Nephron (organoid): ENCODE measurements at regions not wholly inside any gene's neighbourhood (a gene's known extent, or its start where the extent isn't known, plus 50 kb on each side); places are given as distances from the start of the nearest gene placed in this dataset.

ENCODE experiments used
- H3K27ac Mint-ChIP-seq, 3 experiments: 2 replicates each; pipeline ENCODE4 v1.8.0; 2020; ENCODE audit warnings: mixed read lengths in 3 of 3, mild to moderate bottlenecking in 2 of 3, moderate library complexity in 1 of 3
- H3K27me3 Mint-ChIP-seq: 2 replicates; pipeline ENCODE4 v1.8.0; 2021; ENCODE audit warnings: low read depth, mild to moderate bottlenecking, moderate library complexity, mixed read lengths
- H3K36me3 Mint-ChIP-seq: 2 replicates; pipeline ENCODE4 v1.8.0; 2020; ENCODE audit warnings: low read depth, mixed read lengths
- H3K4me1 Mint-ChIP-seq: 2 replicates; pipeline ENCODE4 v1.8.0; 2020; ENCODE audit warnings: mixed read lengths
- H3K4me3 Mint-ChIP-seq, 3 experiments: 2 replicates each; pipeline ENCODE4 v1.8.0; 2020; ENCODE audit warnings: mild to moderate bottlenecking in 3 of 3, mixed read lengths in 3 of 3, moderate library complexity in 2 of 3
- H3K9me3 Mint-ChIP-seq: 2 replicates; pipeline ENCODE4 v1.8.0; 2020; ENCODE audit warnings: mixed read lengths
- TF ChIP-seq, protein P1 (sequence below), 3 experiments: fragments of 200-600 bp; sonication (generic); IDR thresholded peaks; one replicate each; pipeline ENCODE4 v1.5.0; 2021; ENCODE audit warnings: antibody characterized with exemption in 3 of 3; ENCODE audit not compliant: unreplicated experiment in 3 of 3

GRCh38 chr6:112651239-112651638, 304.1 kb downstream of the RFPL4B start:
- Mint-ChIP-seq H3K27me3 (no peaks in the 10 kb centered on the region), H3K9me3 (peaks cover 3% of the 10 kb centered on the region), H3K36me3 (no peaks in the 10 kb centered on the region), H3K4me3 (no peak overlapping the region), H3K4me1 (no peaks in the 10 kb centered on the region), H3K27ac (no peak overlapping the region)
- TF ChIP-seq, protein P1, sequence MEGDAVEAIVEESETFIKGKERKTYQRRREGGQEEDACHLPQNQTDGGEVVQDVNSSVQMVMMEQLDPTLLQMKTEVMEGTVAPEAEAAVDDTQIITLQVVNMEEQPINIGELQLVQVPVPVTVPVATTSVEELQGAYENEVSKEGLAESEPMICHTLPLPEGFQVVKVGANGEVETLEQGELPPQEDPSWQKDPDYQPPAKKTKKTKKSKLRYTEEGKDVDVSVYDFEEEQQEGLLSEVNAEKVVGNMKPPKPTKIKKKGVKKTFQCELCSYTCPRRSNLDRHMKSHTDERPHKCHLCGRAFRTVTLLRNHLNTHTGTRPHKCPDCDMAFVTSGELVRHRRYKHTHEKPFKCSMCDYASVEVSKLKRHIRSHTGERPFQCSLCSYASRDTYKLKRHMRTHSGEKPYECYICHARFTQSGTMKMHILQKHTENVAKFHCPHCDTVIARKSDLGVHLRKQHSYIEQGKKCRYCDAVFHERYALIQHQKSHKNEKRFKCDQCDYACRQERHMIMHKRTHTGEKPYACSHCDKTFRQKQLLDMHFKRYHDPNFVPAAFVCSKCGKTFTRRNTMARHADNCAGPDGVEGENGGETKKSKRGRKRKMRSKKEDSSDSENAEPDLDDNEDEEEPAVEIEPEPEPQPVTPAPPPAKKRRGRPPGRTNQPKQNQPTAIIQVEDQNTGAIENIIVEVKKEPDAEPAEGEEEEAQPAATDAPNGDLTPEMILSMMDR (IDR thresholded peaks at IDR 0.05; ENCODE audit: unreplicated experiment in 3 of 3) = no peak

GRCh38 chr6:112659912-112660311, 312.8 kb downstream of the RFPL4B start:
- TF ChIP-seq, protein P1 (IDR thresholded peaks at IDR 0.05; ENCODE audit: unreplicated experiment in 3 of 3) = no peak
- Mint-ChIP-seq H3K27me3 (no peaks in the 10 kb centered on the region), H3K36me3 (no peaks in the 10 kb centered on the region), H3K4me1 (no peaks in the 10 kb centered on the region), H3K9me3 (no peaks in the 10 kb centered on the region), H3K4me3 (no peak overlapping the region), H3K27ac (no peak overlapping the region)

GRCh38 chr6:112660626-112661025, 313.5 kb downstream of the RFPL4B start:
- H3K4me1 Mint-ChIP-seq = no peaks in the 10 kb centered on the region
- TF ChIP-seq, protein P1 (IDR thresholded peaks at IDR 0.05; ENCODE audit: unreplicated experiment in 3 of 3) = no peak
- H3K27ac Mint-ChIP-seq = no peak overlapping the region
- H3K9me3 Mint-ChIP-seq = no peaks in the 10 kb centered on the region
- H3K4me3 Mint-ChIP-seq = no peak overlapping the region
- H3K36me3 Mint-ChIP-seq = no peaks in the 10 kb centered on the region
- H3K27me3 Mint-ChIP-seq = peaks cover 3% of the 10 kb centered on the region

GRCh38 chr6:112663698-112664097, 316.6 kb downstream of the RFPL4B start:
- no peaks in the 10 kb centered on the region for H3K36me3 Mint-ChIP-seq
- TF ChIP-seq, protein P1 (IDR thresholded peaks at IDR 0.05; ENCODE audit: unreplicated experiment in 3 of 3) = no peak
- H3K4me3 Mint-ChIP-seq = no peak overlapping the region
- H3K9me3 Mint-ChIP-seq = no peaks in the 10 kb centered on the region
- H3K27ac Mint-ChIP-seq = no peak overlapping the region
- H3K27me3 Mint-ChIP-seq = peaks cover 3% of the 10 kb centered on the region
- H3K4me1 Mint-ChIP-seq = no peaks in the 10 kb centered on the region

GRCh38 chr6:112665114-112665513, 318.0 kb downstream of the RFPL4B start:
- no peaks in the 10 kb centered on the region for H3K9me3 Mint-ChIP-seq
- H3K36me3 Mint-ChIP-seq = no peaks in the 10 kb centered on the region
- no peaks in the 10 kb centered on the region for H3K4me1 Mint-ChIP-seq
- no peak overlapping the region for H3K27ac Mint-ChIP-seq
- H3K4me3 Mint-ChIP-seq = no peak overlapping the region
- peaks cover 3% of the 10 kb centered on the region for H3K27me3 Mint-ChIP-seq
- TF ChIP-seq, protein P1 (IDR thresholded peaks at IDR 0.05; ENCODE audit: unreplicated experiment in 3 of 3) = no peak

GRCh38 chr6:112665815-112666214, 318.7 kb downstream of the RFPL4B start:
- H3K27me3 Mint-ChIP-seq = peaks cover 3% of the 10 kb centered on the region
- H3K9me3 Mint-ChIP-seq = no peaks in the 10 kb centered on the region
- H3K36me3 Mint-ChIP-seq = no peaks in the 10 kb centered on the region
- H3K27ac Mint-ChIP-seq = no peak overlapping the region
- no peaks in the 10 kb centered on the region for H3K4me1 Mint-ChIP-seq
- no peak overlapping the region for H3K4me3 Mint-ChIP-seq
- TF ChIP-seq, protein P1 (IDR thresholded peaks at IDR 0.05; ENCODE audit: unreplicated experiment in 3 of 3) = no peak
